ENCODE measurements at regions not wholly inside any gene's neighbourhood (a gene's known extent, or its start where the extent isn't known, plus 50 kb on each side); places are given as distances from the start of the nearest gene placed in this dataset.

DNA sequence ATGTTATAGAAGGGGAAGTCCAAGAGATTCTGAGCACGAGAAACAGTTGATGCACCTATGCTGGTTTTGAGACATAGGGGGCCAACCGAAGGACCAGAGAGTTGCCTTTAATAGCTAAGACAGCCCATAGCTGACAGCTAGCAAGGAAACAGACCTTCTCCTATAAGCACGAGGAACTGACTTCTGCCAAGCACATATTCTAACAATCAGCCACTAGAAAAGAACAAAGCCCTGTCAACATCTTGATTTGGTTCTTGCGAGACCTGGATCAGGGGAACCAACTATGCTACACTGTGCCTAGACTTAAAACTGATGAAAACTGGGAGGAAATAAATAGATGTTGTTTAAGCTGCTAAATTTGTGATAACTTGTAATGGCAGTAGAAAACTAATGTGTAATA, 785.6 kb downstream of the TMTC2 start:
- Histone ChIP-seq H3K27me3 (ENCODE audit: low read depth) (no peaks in the 10 kb centered on the region), H3K9me3 (replicated peaks) (no peaks in the 10 kb centered on the region), H3K4me3 (peak overlapping the region; percentile 5), H3K27ac (replicated peaks) (no peak overlapping the region), H3K4me1 (peaks cover 15% of the 10 kb centered on the region), H3K36me3 (no peaks in the 10 kb centered on the region)
- TF ChIP-seq, protein P1, sequence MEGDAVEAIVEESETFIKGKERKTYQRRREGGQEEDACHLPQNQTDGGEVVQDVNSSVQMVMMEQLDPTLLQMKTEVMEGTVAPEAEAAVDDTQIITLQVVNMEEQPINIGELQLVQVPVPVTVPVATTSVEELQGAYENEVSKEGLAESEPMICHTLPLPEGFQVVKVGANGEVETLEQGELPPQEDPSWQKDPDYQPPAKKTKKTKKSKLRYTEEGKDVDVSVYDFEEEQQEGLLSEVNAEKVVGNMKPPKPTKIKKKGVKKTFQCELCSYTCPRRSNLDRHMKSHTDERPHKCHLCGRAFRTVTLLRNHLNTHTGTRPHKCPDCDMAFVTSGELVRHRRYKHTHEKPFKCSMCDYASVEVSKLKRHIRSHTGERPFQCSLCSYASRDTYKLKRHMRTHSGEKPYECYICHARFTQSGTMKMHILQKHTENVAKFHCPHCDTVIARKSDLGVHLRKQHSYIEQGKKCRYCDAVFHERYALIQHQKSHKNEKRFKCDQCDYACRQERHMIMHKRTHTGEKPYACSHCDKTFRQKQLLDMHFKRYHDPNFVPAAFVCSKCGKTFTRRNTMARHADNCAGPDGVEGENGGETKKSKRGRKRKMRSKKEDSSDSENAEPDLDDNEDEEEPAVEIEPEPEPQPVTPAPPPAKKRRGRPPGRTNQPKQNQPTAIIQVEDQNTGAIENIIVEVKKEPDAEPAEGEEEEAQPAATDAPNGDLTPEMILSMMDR (IDR thresholded peaks at IDR 0.05; ENCODE audit: borderline replicate concordance), result no peak
- no peak for DNase-seq
- intact Hi-C loops (cut with micrococcal nuclease), result no loop called here

DNA sequence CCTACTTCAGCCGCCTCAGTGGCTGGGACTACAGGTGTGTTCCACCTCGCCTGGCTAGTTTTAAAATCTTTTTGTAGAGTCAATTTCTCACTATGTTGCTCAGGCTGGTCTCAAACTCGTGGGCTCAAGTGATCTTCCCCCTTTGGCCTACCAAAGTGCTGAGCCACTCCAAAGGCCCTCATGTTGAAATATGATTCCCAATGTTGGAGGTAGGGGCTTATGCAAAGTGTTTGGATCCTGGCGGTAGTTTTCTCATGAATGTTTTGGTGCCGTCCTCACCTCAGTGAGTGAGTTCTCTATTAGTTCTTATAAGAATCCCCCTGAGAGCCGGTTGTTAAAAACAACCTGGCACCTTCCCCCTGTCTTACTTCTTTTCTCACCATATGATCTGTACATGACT, 784.6 kb downstream of the TMTC2 start:
- peak overlapping the region; percentile 5 for H3K4me3 ChIP-seq
- peak overlapping the region; percentile 17 for H3K27ac ChIP-seq (replicated peaks)
- no peaks in the 10 kb centered on the region for H3K27me3 ChIP-seq (ENCODE audit: low read depth)
- no peak for DNase-seq
- TF ChIP-seq, protein P1 (IDR thresholded peaks at IDR 0.05; ENCODE audit: borderline replicate concordance), result no peak
- no peaks in the 10 kb centered on the region for H3K9me3 ChIP-seq (replicated peaks)
- no peaks in the 10 kb centered on the region for H3K36me3 ChIP-seq
- peaks cover 9% of the 10 kb centered on the region for H3K4me1 ChIP-seq
- intact Hi-C loops (cut with micrococcal nuclease), result no loop called here

DNA sequence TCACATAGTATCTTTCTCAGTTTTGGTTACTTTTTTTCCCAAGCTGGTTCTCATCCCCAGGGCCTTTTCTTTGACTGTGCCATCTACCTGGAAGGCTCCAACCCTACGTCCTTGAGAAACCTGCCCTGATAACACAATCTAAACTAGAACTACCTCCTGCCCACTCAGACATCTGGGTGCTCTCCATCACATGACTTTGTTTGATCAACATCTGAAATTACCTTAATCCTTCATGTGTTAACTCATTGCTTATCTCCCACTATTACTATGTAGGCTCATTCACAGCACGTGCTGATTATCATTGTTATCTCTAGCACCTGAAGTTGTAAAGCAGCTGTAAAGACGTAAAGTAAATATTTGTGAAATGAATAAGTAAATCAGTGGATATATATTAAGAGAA, 784.0 kb downstream of the TMTC2 start:
- TF ChIP-seq, protein P1 (IDR thresholded peaks at IDR 0.05; ENCODE audit: borderline replicate concordance), result no peak
- DNase-seq, result no peak
- H3K4me1 ChIP-seq, result peaks cover 9% of the 10 kb centered on the region

DNA sequence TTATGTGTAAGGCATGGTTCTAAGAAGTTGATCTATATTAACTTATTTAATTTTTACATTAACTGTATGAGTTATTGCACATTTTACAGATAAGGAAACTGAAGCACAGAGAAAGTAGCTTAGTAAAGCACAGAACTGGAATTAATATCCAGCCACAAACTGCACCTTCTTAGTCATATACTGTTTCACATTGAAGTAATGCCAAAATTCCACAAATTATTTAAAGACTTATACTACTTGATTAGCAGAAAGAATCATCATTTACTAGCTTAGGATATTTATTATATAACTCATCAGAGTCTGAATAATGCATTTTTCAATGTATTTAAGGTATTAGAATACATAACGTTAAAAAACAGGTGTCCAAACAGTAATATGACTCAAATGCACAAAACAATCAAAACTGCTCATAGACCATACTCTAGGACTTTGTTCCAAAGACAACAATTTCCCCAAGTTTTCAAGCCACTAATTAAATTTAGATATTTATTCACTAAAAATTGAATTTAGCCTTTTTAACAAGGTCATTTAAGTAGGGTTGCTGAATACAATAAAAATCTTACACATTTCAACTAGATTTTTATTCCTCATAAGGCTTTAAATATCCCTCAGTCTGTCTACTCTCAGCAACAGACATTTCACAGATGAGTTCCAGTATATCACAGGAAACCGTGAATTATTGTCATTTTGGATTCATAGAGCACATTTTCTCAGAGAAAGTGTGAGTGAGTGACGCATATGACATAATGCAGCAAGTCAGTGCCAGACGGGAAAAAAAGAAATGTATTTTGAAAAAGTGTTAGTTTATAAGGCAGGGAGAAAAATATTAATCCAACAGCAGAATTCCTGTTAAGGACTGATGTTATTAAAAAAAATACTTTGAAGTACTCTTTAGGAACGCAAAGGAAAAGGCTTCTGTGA, 782.5 kb downstream of the TMTC2 start:
- Histone ChIP-seq H3K4me1 (peaks cover 9% of the 10 kb centered on the region), H3K27ac (replicated peaks) (no peak overlapping the region), H3K27me3 (ENCODE audit: low read depth) (no peaks in the 10 kb centered on the region), H3K9me3 (replicated peaks) (no peaks in the 10 kb centered on the region), H3K36me3 (no peaks in the 10 kb centered on the region), H3K4me3 (peak overlapping the region; percentile 11)
- intact Hi-C loops (cut with micrococcal nuclease), result no loop called here
- DNase-seq, result no peak
- TF ChIP-seq, protein P1 (IDR thresholded peaks at IDR 0.05; ENCODE audit: borderline replicate concordance), result no peak

More for the DNA sequence above, 784.0 kb downstream of the TMTC2 start:
- intact Hi-C loops (cut with micrococcal nuclease), result no loop called here
- Histone ChIP-seq H3K27ac (replicated peaks) (no peak overlapping the region), H3K36me3 (no peaks in the 10 kb centered on the region), H3K27me3 (ENCODE audit: low read depth) (no peaks in the 10 kb centered on the region), H3K9me3 (replicated peaks) (no peaks in the 10 kb centered on the region), H3K4me3 (peak overlapping the region; percentile 5)

DNA sequence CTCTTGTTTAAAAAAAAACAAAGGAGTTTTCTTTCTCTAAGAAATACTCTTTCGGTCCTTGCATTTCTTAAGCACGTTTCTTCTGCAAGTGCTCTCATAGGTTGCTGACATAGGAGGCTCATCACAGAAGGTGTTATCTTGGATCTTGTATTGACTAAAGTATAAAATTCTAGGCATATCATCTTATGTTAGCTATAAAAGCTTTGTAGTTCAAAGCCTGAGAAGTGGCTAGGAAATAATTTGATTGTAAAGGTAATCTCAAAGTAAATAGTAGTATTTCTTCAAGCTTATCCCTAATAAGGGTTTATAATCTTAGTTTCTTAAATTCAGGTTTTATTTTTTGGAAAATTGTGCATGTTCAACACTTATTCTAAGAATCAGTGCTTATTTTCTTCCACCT, 778.9 kb downstream of the TMTC2 start:
- no peak for DNase-seq
- no peaks in the 10 kb centered on the region for H3K4me1 ChIP-seq
- TF ChIP-seq, protein P1 (IDR thresholded peaks at IDR 0.05; ENCODE audit: borderline replicate concordance), result no peak
- H3K4me3 ChIP-seq, result no peak overlapping the region
- intact Hi-C loops (cut with micrococcal nuclease), result no loop called here
- H3K36me3 ChIP-seq, result no peaks in the 10 kb centered on the region
- H3K9me3 ChIP-seq (replicated peaks), result peaks cover under 1% of the 10 kb centered on the region
- H3K27me3 ChIP-seq (ENCODE audit: low read depth), result no peaks in the 10 kb centered on the region
- no peak overlapping the region for H3K27ac ChIP-seq (replicated peaks)
